ENCODE measurements at regions not wholly inside any gene's neighbourhood (a gene's known extent, or its start where the extent isn't known, plus 50 kb on each side); places are given as distances from the start of the nearest gene placed in this dataset.
"Not testable (repeated sequence)": the region's sequence is repeated elsewhere in the genome, so short reads cannot be mapped to it uniquely, and the experiment has no call there.

GRCh38 chr22:27045103-27045947 is 387.9 kb downstream of the MIAT start:
- DNase-seq (ENCODE audit: low read depth in 1 of 2, low spot score in 1 of 2): no peak

DNA sequence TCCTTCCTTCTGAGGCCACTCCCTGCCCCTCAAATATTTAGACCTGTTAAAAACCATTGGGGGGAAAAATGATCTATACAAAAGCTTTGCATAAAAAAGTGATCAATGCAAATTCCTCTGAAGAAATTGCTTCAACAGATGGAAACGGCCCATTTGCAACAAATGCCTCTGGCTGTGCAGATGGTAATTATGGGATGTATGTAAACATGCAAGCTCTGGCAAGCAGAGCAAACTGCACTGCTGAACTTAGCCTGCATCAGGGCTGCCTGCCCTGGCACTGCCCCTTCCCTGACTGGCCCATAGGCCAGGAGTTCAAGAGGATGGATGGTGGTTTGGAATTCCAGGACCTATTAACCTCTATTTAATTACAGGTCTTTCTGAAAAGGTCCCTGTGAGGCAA is 388.7 kb downstream of the MIAT start:
- DNase-seq (ENCODE audit: low read depth in 1 of 2, low spot score in 1 of 2): no peak

DNA sequence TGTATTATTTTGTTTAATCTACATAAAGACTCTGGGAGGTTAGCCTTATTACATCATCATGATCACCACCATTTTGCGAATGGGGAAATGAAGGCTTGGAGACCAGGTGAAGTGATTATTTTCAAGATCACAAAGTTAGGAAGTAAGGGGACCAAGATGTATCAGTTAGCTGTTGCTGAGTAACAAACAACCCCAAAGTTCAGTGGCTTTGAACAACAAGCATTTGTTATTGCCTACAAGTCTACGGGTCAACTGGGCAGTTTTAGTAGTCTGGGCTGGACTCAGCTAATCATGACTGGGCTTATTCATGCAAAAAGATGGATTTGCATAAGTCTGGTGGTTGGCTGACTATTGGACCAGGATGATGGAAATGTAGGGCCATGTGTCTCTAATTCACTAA is 389.2 kb downstream of the MIAT start:
- no peak for DNase-seq (ENCODE audit: low read depth in 1 of 2, low spot score in 1 of 2)

- no peak for DNase-seq (ENCODE audit: low read depth in 1 of 2, low spot score in 1 of 2)
These were observed 393.4 kb downstream of the MIAT start for GRCh38 chr22:27050771-27051170.

GRCh38 chr22:27051407-27051806 is 394.0 kb downstream of the MIAT start:
- no peak for DNase-seq (ENCODE audit: low read depth in 1 of 2, low spot score in 1 of 2)

DNA sequence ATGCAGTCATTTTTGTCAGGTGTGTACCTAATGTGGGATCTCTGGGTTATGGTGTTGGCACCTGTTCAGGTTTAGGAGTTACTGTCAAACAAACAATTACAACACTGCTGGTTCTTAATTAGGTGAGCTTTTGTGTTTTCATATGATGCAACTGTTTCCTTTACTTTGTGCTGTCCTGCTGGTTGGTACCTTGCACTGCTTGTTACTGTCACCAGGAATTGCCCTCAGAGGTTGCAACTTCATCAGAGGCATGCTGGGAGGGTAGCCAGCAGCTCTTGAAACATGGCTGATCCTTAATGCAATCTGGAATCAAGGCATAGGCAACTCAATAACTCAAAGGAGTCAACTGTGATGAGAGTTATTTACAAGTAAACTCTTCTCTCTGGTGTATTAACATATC is 400.3 kb downstream of the MIAT start:
- DNase-seq (ENCODE audit: low read depth in 1 of 2, low spot score in 1 of 2): no peak

GRCh38 chr22:27060190-27060589 is 402.8 kb downstream of the MIAT start:
- DNase-seq (ENCODE audit: low read depth in 1 of 2, low spot score in 1 of 2): no peak

DNA sequence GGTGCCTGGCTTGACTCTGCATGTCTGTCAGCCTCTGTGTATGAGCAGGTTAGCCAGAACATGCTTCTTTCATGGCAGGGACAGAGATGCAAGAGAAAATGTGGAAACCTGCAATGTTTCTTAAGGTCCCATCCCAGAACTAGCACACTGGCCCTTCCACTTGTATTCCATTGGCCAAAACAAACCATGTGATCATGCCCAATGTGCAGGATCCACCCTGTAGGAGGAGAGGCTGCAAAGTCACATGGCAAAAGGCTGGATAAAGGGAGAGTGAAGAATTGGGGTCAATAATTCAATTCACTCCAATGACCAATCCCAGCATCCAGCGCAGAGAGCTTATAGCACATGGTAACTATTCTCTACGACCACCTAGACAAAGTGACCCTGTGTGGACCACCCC is 405.5 kb downstream of the MIAT start:
- DNase-seq (ENCODE audit: low read depth in 1 of 2, low spot score in 1 of 2): no peak

- no peak for DNase-seq (ENCODE audit: low read depth in 1 of 2, low spot score in 1 of 2)
These were observed 406.0 kb downstream of the MIAT start for GRCh38 chr22:27063406-27063805.

DNA sequence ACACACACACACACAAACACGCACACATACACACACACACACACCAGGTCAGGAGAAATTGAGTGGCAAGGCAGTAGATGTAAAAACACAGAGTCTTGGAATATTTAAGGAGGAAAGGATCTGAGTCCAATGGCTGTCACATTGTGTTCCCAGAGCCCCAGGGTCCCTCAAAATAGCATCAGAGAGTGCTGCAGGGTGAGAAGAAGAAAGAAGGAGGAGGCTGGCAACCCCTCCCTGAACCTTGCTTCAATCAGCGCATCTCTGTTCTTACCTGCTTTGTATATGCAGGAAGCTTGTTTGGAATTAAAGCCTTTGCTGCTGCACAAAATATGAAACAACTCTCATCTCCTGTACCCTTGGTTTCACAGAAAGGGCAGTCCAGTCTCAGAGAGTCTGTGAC is 406.5 kb downstream of the MIAT start:
- DNase-seq (ENCODE audit: low read depth in 1 of 2, low spot score in 1 of 2): no peak

DNA sequence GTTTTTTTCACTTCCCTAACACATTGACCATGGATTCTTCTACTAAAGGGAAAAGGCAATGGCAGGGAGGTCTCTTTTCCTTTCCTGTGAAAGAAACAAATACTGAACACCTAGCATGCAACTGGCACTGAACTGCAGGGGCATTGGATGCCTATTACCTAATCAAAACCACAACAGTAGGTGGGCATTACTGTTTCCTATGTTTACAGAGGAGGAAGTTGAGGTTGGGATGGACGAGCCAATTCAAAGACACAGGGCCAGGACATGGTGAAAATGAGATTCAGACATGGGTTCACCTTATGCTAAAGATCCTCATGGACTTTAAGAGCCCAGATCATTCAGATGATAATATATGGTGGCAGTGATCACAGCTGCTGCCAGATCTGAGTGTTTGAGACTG is 407.0 kb downstream of the MIAT start:
- DNase-seq (ENCODE audit: low read depth in 1 of 2, low spot score in 1 of 2): no peak

DNA sequence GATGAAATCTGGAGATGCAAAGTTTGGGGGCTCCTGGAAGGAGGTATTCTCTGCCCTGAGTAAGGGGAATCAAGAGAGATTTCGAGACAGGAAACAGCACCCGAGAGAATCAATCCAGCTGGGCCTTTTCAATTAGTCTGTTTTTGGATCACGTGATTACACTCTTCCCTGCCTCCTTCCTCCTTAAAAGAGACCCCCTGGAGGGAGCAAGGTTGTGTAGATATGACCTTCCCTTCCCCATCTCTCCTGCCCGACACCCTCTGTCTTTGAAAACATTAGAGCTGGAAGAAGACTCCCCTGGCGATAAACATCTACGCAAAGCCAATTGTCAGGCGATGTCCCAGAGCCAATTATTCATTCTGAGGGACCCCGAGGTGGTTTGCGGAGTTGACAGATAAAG is 407.9 kb downstream of the MIAT start:
- no peak for DNase-seq (ENCODE audit: low read depth in 1 of 2, low spot score in 1 of 2)

DNA sequence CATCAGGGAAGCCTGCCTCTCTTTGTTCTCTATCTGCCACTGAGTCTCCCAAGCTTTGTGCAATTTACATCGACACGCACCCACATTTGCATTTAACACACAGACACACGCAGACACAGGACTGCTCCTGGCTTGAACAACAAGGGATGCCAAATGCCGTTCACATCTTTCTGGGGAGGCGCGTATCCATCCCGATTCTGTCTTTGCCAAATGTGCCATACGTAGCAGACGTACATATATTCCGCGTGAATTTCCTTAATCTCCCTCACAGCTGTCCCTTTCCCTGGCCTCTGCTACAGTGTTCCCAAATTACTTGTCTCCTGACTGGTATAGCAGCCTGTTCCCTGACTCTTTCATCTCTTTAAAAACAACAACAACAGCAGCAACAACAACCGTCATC is 409.5 kb downstream of the MIAT start:
- DNase-seq (ENCODE audit: low read depth in 1 of 2, low spot score in 1 of 2): no peak

DNA sequence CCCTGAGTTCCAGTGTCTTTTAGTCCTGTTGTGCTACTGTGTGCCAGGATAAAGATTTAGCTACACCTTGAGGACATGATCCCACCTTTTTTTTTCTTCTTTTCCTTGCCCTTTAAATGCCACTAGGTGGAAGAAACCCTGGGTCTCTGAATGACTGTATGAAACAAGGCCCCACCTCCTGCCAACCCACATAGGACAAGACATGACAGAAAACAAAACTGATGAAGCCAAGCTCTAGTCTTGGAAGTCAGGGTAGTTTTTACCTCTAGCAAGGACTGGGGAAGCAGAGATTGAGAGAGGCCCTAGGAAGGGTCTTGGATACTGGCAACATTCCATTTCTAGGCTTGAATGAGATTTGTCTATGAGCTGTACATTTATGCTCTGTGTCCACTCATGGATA is 410.7 kb downstream of the MIAT start:
- no peak for DNase-seq (ENCODE audit: low read depth in 1 of 2, low spot score in 1 of 2)

- no peak for DNase-seq (ENCODE audit: low read depth in 1 of 2, low spot score in 1 of 2)
These were observed 413.2 kb downstream of the MIAT start for GRCh38 chr22:27070594-27070993.

GRCh38 chr22:27073601-27074425 is 416.4 kb downstream of the MIAT start:
- no peak for DNase-seq (ENCODE audit: low read depth in 1 of 2, low spot score in 1 of 2)

GRCh38 chr22:27075028-27075678 is 417.8 kb downstream of the MIAT start:
- DNase-seq (ENCODE audit: low read depth in 1 of 2, low spot score in 1 of 2): no peak

- no peak for DNase-seq (ENCODE audit: low read depth in 1 of 2, low spot score in 1 of 2)
These were observed 418.5 kb downstream of the MIAT start for GRCh38 chr22:27075891-27076290.

GRCh38 chr22:27078064-27078463 is 420.7 kb downstream of the MIAT start:
- not testable (repeated sequence) for DNase-seq (ENCODE audit: low read depth in 1 of 2, low spot score in 1 of 2)

GRCh38 chr22:27080036-27080578 is 422.7 kb downstream of the MIAT start:
- no peak for DNase-seq (ENCODE audit: low read depth in 1 of 2, low spot score in 1 of 2)

DNA sequence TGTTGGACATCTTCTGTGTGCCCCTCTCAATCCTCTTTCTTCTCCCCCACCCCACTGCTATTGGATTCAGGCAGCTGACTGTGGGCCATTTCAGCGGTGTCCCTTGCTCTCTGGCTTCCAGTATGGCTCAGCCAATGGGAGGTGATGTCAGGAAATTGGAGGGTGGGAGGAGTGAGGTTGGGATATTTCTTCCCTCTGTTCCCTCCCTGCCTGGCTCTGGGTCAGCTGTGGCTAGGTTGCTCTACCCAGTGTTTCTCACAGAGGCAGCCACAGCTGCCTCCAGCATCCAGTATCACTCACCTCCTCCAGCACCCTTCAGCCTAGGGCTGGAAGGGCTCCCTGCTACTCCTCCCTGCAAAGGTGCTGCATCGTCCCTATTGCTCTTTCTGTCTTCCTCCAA is 423.5 kb downstream of the MIAT start:
- DNase-seq (ENCODE audit: low read depth in 1 of 2, low spot score in 1 of 2): no peak

DNA sequence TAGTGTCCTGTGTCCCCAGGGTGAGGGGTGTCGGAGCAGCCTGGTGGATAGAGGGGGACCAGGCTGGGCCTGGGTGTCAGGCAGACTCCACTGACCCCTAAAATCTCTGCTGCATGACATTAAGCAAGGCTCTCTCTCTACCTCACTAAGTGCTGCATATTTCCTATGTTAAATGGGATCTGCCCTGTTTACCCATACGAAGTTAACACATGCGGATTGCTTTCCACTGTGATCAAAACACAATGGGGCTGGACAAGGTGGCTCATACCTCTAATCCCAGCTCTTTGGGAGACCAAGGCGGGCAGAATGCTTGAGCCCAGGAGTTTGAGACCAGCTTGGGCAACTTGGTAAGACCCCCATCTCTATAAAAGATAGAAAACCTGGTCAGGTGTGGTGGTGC is 426.2 kb downstream of the MIAT start:
- no peak for DNase-seq (ENCODE audit: low read depth in 1 of 2, low spot score in 1 of 2)

All from stimulated activated CD4-positive, alpha-beta T cell treated with anti-CD3 and anti-CD28 coated beads, Interleukin-15, amount 100 ng/mL, for 1 hour (primary cell).